ENCODE measurements at regions not wholly inside any gene's neighbourhood (a gene's known extent, or its start where the extent isn't known, plus 50 kb on each side); places are given as distances from the start of the nearest gene placed in this dataset.

DNA sequence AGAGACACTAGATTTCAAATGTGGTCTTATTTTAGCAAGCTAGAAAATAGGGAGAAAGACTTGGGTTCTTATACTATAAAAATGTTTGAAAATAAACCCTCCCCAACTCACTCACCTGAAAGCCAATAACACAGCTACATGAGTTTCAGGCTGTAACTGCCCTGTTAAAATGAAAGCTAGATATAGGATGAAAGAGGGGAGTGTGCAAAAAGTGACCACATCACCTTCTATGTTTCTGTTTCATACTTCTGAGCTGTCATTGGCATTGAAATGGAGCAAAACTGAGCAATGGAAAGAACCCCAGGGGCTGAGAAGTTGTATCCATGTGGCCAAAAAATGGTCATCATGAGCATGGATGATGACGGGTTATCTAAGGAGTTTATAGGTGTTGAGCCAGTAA, 148.1 kb upstream of the TENT5A start:
- no peak for DNase-seq (ENCODE audit: low read depth, low spot score)
- Histone ChIP-seq H3K27me3 (ENCODE audit: control insufficient read depth, insufficient read depth, low read length) (no peaks in the 10 kb centered on the region), H3K9me3 (ENCODE audit: control insufficient read depth, insufficient read depth, low read length) (no peaks in the 10 kb centered on the region), H3K27ac (ENCODE audit: low read depth, low read length) (no peak overlapping the region), H3K4me3 (ENCODE audit: low read depth, low read length) (no peak overlapping the region)
- CTCF ChIA-PET = no interaction called here
- POLR2A ChIA-PET = no interaction called here
- TF ChIP-seq, protein P1, sequence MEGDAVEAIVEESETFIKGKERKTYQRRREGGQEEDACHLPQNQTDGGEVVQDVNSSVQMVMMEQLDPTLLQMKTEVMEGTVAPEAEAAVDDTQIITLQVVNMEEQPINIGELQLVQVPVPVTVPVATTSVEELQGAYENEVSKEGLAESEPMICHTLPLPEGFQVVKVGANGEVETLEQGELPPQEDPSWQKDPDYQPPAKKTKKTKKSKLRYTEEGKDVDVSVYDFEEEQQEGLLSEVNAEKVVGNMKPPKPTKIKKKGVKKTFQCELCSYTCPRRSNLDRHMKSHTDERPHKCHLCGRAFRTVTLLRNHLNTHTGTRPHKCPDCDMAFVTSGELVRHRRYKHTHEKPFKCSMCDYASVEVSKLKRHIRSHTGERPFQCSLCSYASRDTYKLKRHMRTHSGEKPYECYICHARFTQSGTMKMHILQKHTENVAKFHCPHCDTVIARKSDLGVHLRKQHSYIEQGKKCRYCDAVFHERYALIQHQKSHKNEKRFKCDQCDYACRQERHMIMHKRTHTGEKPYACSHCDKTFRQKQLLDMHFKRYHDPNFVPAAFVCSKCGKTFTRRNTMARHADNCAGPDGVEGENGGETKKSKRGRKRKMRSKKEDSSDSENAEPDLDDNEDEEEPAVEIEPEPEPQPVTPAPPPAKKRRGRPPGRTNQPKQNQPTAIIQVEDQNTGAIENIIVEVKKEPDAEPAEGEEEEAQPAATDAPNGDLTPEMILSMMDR (IDR thresholded peaks at IDR 0.05; ENCODE audit: low read depth, low read length) = no peak

DNA sequence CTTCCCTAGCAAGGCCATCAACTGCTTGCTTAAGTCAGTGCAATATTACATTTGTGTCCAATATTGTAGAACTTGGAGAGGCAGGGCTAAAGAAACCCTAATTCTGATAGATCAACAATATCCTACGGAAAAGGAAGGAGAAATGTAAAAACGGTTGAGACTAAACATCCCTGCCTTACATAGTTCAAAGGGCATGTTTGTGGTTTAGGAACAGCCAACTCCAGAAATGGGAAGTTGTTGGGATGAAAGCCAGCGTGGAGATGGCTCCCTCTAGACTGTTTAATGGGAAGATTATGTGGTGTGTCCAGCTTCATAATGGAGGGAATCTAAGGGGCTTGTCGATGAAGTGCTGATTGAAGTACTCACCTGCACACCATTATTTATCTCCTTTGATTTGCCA, 145.3 kb upstream of the TENT5A start:
- no peaks in the 10 kb centered on the region for H3K27me3 ChIP-seq (ENCODE audit: control insufficient read depth, insufficient read depth, low read length)
- no peaks in the 10 kb centered on the region for H3K9me3 ChIP-seq (ENCODE audit: control insufficient read depth, insufficient read depth, low read length)
- POLR2A ChIA-PET = no interaction called here
- no peak overlapping the region for H3K4me3 ChIP-seq (ENCODE audit: low read depth, low read length)
- TF ChIP-seq, protein P1 (IDR thresholded peaks at IDR 0.05; ENCODE audit: low read depth, low read length) = no peak
- CTCF ChIA-PET = no interaction called here
- no peak for DNase-seq (ENCODE audit: low read depth, low spot score)
- no peak overlapping the region for H3K27ac ChIP-seq (ENCODE audit: low read depth, low read length)

DNA sequence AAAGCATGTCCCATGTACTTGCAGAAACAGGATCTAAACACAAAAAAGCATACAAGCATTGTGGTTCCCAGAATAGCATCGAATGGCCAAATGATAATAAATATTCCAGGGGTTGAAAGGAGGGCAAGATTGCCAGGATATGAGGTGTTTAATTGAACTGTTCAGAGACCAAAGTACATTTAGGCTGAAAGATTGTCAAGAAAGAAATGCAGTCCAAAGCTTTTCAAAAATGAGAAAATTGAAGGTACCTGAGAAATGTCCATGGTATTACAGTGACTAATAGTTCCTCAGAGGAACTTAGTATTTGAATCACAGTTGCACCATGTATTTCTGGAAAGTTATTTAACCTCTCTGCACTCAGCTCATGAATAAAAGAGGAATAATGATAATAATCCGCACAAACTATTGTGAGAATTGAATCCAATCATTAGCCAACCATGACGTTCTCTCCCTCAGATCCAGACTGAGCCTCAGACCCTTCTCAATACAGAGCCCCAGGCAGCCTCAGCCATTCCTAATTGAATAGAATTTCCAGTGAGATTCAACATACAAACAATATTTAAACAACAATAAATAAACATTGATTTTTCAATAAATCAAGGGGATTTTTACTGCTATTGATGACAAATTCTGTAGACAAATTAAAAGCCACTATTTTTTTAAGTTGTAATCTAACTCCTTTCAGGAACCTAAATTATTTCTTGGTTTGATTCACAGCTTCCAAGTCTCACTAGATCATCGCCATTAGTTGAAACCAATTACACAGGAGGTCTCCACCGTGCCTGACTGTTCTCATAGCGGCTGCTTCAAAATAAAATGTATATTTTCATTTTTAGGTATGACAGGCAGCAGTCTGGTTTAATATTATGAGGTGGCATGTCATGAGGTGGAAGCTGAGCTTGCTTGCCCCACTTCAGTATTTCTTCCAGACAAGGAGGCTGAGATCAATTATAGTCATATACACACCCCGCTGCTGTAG, 144.3 kb upstream of the TENT5A start:
- H3K4me3 ChIP-seq (ENCODE audit: low read depth, low read length) = no peak overlapping the region
- POLR2A ChIA-PET = interaction anchor here (2.9 kb wide), 1 partner anchor 144 kb away, joined by 11 read pairs; the partner anchor contains the start of gene TENT5A
- no peaks in the 10 kb centered on the region for H3K27me3 ChIP-seq (ENCODE audit: control insufficient read depth, insufficient read depth, low read length)
- TF ChIP-seq, protein P1 (IDR thresholded peaks at IDR 0.05; ENCODE audit: low read depth, low read length) = no peak
- H3K27ac ChIP-seq (ENCODE audit: low read depth, low read length) = no peak overlapping the region
- no peak for DNase-seq (ENCODE audit: low read depth, low spot score)
- H3K9me3 ChIP-seq (ENCODE audit: control insufficient read depth, insufficient read depth, low read length) = no peaks in the 10 kb centered on the region
- CTCF ChIA-PET = interaction anchor here (0.7 to 1.4 kb wide), 3 partner anchors 13 to 143 kb away, joined by 3 to 5 read pairs (median 4); no protein-coding TSS in a partner anchor

DNA sequence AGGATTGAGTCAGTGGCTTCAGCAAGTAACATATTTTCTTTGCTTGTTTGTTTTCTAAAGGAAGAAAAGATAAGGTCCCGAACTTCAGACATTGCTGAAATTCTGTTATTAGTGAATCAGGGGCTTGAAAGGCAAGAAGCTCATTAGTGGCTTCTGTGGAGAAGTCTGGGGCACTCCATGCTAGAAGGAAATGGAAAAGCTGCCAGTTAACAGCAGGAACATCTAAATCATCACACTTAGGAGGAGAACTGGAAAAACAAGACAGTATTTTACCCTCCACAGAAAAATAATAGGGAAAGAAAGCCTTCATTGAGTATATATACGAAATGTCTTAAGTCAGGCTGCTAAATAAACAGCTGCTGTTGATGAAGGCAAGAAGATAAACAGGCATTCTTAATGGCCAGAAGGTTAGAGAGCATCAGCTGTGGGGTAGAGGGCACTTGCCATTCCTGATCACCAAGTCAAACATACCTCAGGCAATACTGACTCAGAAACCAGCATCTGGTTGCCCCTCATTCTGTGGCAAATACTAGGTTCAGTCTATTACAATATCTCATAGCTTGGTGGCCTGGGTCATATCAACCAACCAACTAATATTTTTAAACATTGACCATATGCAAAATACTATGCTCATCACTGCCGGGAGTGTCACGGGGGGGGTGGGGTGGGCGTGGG, 143.2 kb upstream of the TENT5A start:
- Histone ChIP-seq H3K4me3 (ENCODE audit: low read depth, low read length) (no peak overlapping the region), H3K9me3 (ENCODE audit: control insufficient read depth, insufficient read depth, low read length) (no peaks in the 10 kb centered on the region), H3K27me3 (ENCODE audit: control insufficient read depth, insufficient read depth, low read length) (no peaks in the 10 kb centered on the region), H3K27ac (ENCODE audit: low read depth, low read length) (peak overlapping the region; percentile 2)
- CTCF ChIA-PET = interaction anchor here (0.7 to 1.4 kb wide), 4 partner anchors 14 to 269 kb away, joined by 3 to 5 read pairs (median 3); no protein-coding TSS in a partner anchor
- TF ChIP-seq, protein P1 (IDR thresholded peaks at IDR 0.05; ENCODE audit: low read depth, low read length) = no peak
- POLR2A ChIA-PET = interaction anchor here (0.6 to 2.9 kb wide), 4 partner anchors 43 to 282 kb away, joined by 3 to 11 read pairs (median 4); partner anchors contain the start of gene TENT5A
- DNase-seq (ENCODE audit: low read depth, low spot score) = peak; percentile 59

Measured in AG04450 (cell line).